Effector CD8-positive, alpha-beta T cell (primary cell): ENCODE measurements at regions not wholly inside any gene's neighbourhood (a gene's known extent, or its start where the extent isn't known, plus 50 kb on each side); places are given as distances from the start of the nearest gene placed in this dataset.
"Not testable (repeated sequence)": the region's sequence is repeated elsewhere in the genome, so short reads cannot be mapped to it uniquely, and the experiment has no call there.

Source experiments
- DNase-seq: peaks from one replicate; lab custom pipeline; 2025; lab: John Stamatoyannopoulos, UW

DNA sequence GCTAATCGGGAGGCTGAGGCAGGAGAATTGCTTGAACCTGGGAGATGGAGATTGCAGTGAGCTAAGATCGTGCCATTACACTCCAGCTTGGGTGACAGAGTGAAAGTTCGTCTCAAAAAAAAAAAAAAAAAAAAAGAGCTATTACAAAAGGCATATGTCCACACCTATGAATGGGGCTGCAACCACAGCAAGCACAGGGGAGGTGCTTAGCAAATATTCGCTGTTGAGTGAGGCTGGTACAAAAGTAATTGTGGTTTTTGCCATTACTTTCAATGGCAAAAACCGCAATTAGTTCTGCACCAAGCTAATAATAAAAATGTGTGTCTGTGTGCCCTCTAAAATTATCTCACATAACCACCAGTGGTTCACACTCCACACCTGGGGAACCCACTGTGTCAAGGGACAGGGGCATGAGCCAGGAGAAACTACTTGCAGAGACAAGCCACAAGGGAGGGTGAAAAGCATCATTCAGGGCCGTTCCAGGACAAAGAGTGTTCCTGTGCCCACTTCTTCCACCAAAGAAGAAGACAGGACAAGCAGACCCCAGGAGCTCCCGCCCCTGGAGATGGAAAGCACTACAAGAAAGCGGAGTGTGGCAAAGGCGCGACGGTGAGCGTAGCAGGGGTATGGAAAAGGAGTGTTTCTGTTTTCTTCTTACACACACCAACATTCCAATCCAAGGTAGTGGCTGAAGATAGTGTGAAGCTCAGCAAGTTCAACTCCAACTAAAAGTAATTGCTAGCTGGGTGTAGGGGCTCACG lies 84.4 kb upstream of the CNEP1R1 start:
- no peak for DNase-seq

DNA sequence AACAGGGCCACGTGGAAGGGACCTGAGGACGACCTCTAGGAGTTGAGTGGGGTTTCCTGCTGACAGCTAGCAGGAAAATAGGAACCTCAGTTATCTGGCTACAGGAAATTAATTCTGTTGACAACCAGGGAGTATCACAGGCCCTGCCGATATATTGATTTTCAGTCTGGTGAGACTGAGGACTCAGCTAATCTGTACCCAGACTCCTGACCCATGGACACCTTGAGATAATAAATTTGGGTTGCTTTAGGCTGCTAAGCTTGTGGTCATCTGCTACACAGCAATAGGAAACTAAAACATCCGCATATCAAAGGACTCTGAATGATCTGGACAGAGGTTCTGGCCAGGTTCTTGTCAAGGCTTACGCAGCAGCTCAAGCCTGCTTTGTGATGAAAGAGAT lies 80.8 kb upstream of the CNEP1R1 start:
- DNase-seq: no peak

DNA sequence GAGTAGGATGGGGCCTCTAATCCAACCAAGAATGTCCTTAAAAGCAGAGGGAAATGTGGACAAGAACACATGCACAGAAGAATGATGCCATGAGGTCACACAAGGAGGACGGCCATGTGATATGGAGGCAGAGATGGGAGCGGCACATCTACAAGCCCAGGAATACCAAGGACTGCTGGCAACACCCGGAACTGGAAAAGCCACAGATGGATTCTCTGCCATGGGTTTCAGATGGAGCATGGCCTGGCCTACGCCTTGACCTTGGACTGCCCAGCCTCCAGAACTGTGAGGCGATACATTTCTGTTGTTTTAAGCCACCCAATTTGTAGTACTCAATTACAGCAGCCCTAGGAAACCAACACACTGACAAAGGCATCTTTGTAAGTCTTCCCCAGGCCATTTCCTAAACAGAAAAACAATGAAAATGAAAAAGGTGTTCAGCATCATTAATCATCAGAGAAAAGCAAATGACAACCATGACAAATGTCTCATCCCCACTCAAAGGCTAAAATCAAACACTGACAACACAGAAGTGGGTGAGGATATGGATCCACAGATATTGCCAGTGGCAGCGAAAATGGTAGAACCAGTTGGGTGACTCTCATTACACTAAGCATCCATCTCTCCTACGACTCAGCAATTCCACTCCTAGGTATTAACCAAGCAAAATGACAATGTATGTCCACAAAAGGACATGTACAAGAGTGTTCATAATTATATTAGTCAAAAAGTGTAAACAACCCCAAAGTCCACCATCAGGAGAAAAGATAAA lies 76.9 kb upstream of the CNEP1R1 start:
- DNase-seq: no peak

DNA sequence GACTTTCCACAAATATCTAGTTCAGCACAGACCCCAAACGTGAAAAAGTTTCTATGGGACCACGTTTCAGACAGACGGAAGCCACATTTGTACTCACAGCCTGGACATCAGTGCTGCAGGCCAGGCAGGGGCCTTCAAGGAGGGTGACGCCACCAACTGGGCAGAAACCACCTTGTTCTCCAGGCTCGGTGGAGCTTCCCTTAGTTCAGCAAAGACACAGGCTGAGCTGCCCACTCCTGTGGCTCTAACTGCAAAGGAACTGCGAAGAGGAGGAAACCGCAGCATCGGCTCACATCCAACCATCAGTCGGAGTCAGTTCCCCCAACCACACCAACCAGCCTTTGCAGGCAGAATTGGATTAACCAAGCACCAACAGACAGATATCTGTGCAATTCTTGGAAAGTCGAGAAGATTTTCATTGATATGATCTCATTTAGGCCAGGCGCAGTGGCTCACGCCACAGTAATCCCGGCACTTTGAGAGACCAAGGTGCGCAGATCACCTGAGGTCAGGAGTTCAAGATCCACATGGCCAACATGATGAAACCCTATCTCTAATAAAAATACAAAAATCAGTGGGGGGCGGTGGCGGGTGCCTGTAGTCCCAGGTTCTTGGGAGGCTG lies 73.3 kb upstream of the CNEP1R1 start:
- DNase-seq: no peak

DNA sequence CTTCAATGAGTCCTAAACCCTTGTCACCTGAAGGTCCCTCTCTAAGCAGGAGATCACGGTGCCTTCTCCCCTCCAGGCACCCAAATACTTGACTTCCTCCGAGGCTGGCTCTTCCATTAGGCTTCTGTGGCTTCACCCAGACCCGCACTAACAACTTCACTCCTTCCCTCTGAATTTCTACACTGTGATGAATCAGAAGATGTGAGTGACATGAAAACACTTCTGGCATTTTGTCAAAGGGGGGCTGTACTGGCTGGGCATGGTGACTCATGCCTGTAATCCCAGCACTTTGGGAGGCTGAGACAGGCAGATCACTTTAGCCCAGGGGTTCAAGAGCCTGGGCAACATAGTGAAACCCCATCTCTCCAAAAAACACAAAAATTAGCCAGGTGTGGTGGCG lies 72.6 kb upstream of the CNEP1R1 start:
- no peak for DNase-seq

DNA sequence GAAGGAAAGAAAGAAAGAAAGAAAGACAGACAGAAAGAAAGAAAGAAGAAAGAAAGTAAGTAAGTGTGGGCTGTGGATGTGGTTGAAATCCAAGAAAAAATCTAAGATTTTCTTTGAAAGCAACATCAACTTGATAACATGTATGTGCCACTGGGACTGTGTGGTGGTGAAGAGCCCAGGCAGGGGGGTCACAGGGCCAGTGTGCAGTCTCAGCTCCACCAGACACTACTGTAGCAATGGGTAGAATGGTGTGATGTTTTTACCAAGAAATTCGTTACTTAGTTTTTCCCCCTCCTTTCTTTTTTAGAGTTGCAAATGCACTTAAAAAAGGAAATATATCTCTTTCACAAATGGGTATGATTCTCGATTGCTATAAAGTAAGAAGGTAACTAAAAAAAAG lies 71.9 kb upstream of the CNEP1R1 start:
- DNase-seq: no peak

DNA sequence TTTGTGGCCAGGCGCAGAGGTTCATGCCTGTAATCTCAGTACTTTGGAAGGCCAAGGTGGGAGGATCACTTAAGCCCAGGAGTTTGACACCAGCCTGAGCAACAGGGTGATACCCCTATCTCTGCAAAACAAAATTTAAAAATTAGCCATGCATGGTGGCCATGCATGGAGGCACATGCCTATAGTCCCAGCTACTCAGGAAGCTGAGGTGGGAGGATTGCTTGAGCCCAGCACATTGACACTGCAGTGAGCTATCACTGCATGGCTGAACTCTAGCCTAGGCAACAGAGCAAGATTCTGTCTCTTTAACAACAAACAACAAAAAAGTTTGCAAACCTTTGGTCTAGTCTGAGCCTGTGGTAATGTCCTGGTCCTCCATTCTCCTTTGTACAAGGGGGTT lies 69.2 kb upstream of the CNEP1R1 start:
- DNase-seq: no peak

DNA sequence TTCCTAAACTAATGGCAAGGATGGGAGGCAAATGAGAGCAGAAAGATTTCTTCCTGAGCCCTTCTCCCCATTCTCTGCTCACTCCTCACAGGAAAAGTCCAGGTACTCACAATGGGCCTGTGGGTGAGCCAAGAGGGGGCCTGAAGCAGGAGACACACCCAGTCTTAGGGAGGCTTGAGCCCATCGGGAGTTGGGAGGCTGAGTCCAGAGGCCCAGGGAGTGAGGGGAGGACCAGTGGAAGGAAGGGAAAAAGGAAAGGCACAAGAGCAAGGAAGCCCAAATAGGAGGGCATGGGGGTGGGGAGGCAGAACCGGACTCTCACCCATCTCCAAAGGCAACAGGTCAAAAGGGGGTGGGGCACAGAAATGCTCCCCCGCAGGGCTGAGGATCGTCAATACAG lies 68.1 kb upstream of the CNEP1R1 start:
- DNase-seq: no peak

DNA sequence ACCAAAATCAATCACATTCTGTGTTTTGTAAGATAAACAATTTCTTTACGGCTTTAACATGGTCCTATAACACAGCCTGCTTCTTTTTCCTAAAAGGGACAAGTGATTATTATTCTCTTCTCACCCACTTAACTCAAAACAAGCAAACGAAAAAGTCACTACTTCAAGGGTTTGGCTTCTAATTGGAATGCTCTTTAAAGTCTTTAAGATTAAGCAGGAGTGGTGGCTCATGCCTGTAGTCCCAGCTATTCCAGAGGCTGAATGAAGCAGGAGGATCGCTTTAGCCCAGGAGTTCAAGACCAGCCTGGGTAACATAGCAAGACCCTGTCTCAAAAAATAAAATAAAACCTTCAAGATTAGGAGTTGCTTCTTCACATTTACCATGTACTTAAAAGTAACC lies 66.6 kb upstream of the CNEP1R1 start:
- no peak for DNase-seq

DNA sequence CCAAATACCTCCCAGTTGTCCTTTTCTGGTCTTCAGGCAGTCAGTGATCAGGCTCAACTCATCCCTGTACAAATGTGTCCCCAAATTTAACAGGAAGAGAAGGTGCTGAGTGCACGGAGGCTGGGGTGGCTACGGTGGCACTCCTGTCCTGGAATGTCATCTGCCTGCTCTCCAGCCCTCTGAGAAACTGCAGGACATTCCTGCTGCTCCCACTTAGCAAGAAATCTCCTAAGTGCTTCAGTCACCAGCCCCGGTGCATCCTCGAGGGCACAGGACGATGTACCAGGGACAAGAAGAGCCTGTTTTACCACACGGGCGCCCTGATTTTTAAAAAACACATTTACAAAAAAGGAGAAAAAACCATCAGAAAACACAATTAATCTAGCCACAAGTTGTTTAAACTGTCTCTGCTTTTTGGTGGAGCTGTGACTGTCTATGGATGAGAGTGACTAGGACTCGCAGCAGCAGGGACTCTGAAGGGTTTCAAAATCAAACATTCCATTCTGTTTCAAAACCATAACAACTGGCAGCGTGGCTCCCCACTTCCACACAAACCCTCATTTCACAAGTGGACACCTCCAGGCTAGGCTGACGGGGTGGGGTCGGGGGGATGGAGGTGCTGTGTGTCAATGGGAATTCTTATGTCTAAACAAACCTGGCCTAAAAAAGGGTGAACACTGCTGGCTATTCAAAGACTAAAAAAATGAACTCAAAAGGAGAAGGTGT lies 65.3 kb upstream of the CNEP1R1 start:
- no peak for DNase-seq

DNA sequence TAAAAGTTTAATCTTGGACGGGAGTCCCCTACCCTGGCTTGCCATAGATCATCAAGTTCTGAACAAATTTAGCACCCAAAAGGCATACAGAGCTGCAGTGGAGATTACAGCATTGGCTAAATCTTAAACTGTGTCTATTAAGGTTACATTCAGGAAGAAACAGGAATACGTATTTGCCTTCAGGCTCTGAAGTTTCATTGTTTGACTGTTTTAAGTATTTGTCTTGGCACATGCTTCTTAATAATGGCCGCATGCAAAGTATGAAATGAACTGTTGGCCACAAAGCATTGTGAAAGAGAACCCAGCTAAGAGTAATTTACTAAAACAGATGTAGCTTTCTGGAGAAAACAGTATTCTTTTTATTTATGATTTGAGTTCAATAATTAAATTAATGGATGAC lies 63.9 kb upstream of the CNEP1R1 start:
- no peak for DNase-seq

DNA sequence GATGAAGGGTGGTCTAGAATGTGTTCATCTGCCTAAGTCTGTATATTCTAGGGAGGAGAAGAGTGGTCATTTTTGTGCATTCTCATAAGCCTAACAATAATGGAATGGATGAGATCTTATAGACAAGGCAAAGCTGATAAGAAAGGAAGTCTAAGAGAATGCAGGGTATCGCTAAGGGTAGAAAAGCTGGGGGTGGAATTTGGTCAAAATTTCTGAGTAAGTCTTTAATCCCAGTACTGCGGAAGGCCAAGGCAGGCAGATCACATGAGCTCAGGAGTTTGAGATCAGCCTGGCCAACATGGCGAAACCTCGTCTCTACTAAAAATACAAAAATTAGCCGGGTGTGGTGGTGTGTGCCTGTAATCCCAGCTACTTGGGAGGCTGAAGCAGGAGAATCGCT lies 62.5 kb upstream of the CNEP1R1 start:
- DNase-seq: not testable (repeated sequence)

DNA sequence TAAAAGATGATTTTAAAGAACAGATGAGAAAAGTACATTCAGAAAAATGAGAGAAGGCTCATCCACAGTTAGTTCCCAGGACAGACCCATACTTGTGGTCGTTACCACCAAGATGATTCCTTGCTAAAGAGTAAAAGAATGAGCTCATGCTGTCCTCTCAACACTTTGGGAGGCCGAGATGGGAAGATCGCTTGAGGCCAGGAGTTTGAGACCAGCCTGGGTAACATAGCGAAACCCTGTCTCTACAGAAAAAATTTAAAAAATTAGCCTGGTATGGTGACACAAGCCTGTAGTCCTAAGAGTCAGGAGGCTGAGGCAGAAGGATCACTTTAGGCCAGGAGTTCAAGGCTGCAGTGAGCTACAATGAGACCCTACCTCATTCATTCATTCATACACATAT lies 60.7 kb upstream of the CNEP1R1 start:
- no peak for DNase-seq

DNA sequence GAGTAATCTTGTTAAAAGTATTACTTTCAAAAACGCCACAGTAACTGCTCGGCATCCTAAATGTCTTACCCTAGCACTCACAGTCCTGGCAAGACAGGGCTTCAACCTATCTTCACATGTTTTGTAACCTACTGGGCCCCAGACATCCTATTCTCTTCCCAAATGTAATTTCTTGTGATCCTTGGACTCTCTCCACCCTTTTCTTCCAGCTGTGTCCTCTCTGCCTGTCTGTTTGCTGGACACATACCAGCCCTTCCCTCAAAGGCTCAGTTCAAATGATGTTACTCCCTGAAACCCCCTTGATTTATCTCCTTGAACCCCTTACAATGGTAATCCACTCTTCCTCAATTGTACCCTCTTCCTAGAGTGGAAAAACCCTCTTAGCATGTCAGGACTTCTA lies 60.1 kb upstream of the CNEP1R1 start:
- DNase-seq: no peak

DNA sequence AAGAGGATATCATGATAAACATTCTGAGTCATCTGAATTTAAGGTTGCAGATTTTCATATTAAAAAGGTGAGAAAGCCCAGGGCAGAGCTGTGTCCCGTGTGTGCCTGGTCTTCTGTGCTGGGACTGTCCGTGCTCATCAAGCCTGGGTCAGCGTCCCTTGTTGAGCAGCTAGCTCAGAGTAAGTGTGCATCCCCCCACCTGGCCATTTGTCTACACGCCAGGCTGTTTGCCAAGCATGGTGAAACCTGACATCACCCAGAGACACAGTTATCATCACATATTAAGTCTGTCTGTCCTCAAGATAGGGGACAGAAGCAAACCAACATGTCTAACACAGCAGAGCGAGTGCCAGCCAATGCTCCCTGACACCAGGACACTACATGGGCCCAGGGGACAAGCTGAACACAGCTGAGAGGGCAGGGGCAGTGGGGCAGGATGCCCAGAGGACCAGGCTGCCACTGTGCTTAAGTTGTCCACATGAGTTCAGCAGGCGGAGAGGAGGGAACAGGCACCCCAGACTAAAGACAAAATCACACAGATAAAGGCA lies 57.9 kb upstream of the CNEP1R1 start:
- no peak for DNase-seq

DNA sequence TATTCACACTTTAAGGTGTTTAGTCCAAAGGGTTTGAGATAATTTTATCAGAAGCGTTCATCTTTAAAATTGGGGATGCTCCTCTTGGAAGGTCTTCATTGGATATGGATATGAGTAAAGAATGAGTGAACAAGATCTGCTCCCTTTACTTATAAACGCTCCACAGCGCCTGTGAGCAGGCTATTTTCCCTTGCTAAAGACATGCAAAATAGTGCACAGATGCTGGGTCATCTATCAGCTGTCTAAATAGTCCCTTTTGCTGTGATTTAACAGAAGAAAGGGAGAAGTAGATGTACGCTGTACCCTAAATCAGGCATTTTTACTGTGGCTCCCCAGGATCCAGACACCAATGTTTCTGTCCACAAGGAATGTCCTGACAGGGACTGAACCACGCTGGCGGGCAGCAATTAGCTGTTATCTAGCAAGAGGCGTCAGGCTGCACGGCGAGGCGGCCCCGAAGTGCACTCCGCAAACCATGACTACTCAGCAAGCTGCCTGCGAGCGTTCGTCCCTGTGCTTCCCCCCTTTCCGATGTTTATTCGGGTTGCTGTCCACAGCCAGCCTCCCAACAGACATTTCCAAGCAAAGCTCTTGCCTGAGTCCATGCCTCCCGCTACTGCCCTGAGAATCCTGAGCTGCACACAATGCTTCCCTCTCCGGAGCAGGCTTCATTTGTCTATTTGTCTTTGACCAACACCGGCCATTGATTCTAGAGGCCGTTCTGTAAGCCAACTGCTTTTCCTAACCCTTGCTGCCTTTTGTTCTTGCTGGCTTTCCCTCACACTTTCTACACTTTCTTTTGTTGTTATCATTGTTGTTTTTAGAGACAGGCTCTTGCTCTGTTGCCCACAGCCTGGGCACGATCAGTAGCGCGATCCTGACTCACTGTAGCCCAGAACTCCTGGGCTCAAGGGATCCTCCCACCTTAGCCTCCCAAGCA lies 55.7 kb upstream of the CNEP1R1 start:
- DNase-seq: no peak

DNA sequence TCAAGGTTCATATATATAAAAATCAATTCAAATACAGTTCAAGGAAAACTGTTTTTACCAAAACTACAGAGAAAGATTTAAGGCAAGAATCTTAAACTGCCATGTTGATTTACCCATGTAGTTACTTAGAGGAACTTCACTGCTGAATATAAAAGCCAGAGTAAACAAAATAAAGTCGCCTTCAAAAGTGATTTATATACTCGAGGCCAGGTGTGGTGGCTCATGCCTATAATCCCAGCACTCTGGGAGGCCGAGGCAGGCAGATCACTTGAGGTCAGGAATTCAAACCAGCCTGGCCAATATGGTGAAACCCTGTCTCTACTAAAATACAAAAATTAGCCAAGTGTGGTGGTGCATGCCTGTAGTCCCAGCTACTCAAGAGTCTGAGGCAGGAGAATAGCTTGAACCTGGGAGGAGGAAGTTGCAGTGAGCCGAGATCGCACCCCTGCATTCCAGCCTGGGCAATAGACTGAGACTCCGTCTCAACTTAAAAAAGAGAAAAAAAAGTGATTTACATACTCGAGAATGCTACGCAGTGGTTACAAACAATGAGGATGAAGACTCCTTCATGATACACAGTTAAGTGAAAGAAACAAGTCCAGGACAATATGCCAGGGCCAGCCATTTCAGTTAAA lies 54.1 kb upstream of the CNEP1R1 start:
- no peak for DNase-seq

DNA sequence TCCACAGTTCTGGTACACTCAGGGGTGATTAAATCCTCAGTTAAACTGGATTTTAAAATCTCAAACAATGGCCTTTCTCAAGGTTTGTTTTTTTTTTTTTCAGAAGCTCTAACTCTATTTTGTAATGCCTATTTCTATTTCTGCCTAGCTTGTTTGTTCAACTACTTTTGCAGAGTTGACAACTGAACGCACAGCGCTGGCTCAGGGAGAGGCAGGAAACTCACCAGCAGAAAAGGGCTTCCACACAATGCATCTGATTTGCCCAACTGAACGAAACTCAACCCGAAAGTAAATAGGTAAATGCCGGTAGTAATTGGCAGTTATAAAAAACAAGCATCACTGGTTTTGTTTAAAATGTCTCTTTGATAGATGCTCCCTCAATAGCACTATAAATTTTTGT lies 52.7 kb upstream of the CNEP1R1 start:
- DNase-seq: no peak

DNA sequence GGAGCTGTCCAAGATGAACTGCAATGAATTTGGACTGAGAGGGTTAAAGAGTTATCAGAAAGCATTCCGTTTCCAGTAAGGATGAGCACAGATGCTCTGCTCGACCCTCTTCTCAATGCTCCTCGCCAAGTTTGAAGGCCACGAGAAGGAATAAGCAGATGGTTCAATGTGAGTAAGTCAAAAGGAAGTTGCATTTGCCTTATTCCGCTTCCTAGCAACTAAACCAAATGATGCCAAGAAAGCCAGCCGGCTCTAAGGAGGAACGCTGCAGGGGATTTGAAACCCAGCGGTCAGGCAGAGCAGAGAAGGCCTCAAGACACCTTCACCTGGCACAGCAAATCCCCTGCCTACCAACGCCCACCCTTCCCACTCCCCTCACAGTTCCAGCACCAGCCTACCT lies 52.1 kb upstream of the CNEP1R1 start:
- no peak for DNase-seq
